Prostate gland (tissue), 2 donors: ENCODE measurements at regions not wholly inside any gene's neighbourhood (a gene's known extent, or its start where the extent isn't known, plus 50 kb on each side); places are given as distances from the start of the nearest gene placed in this dataset.
"Not testable (repeated sequence)": the region's sequence is repeated elsewhere in the genome, so short reads cannot be mapped to it uniquely, and the experiment has no call there.

Experiments used
- DNase-seq: peaks from one replicate; pipeline ENCODE4 v3.0.0-alpha.2; 2019; ENCODE audit warnings: low spot score
- H3K27ac ChIP-seq, 2 donors: fragments of 200-600 bp; sonication (generic); 2 replicates each; pipeline ENCODE4 v1.5.1; 2017 to 2019
- H3K27me3 ChIP-seq: fragments of 200-600 bp; sonication (generic); replicated peaks from 2 replicates; pipeline ENCODE4 v1.5.1; 2019; ENCODE audit not compliant: insufficient read depth
- H3K36me3 ChIP-seq, 2 donors: fragments of 200-600 bp; sonication (generic); 1 replicate in 1 of 2; 2 replicates in 1 of 2; pipeline versions ENCODE4 v1.5.1 to v1.8.1; 2017 to 2019
- H3K4me1 ChIP-seq: fragments of 200-600 bp; sonication (generic); replicated peaks from 2 replicates; pipeline ENCODE4 v1.5.1; 2019
- H3K4me3 ChIP-seq, 2 donors: fragments of 200-600 bp; sonication (generic); 2 replicates each; pipeline ENCODE4 v1.5.1; 2017 to 2019
- H3K9me3 ChIP-seq: fragments of 200-600 bp; sonication (generic); 2 replicates; pipeline ENCODE4 v1.5.1; 2017
- POLR2A ChIP-seq: fragments of 450-650 bp; IDR thresholded peaks from one replicate; pipeline ENCODE4 v1.6.1; 2016; ENCODE audit warnings: antibody characterized with exemption, mild to moderate bottlenecking
- POLR2AphosphoS5 ChIP-seq: sonication (generic); formaldehyde crosslinking; IDR thresholded peaks from one replicate; pipeline ENCODE4 v1.6.1; 2017; ENCODE audit warnings: antibody characterized with exemption
- WGBS: methylation state at CpG from one replicate; pipeline ENCODE4 v1.1.5; 2018; 5-methylcytosine and 5-hydroxymethylcytosine counted together
- intact Hi-C: fragments of 100-400 bp; cut with DNase I; formaldehyde crosslinking; loops from one replicate; pipeline ENCODE4 v1.14.2; 2022
- TF ChIP-seq, protein P1 (sequence below), 4 experiments: fragments of 200-600 bp in 2 of 4; fragments of 450-650 bp in 2 of 4; sonication (generic) in 2 of 4; IDR thresholded peaks; 1 replicate in 3 of 4; 2 replicates in 1 of 4; pipeline ENCODE4 v1.5.1; 2016 to 2019; ENCODE audit warnings: antibody characterized with exemption in 4 of 4, mild to moderate bottlenecking in 2 of 4, moderate library complexity in 2 of 4

DNA sequence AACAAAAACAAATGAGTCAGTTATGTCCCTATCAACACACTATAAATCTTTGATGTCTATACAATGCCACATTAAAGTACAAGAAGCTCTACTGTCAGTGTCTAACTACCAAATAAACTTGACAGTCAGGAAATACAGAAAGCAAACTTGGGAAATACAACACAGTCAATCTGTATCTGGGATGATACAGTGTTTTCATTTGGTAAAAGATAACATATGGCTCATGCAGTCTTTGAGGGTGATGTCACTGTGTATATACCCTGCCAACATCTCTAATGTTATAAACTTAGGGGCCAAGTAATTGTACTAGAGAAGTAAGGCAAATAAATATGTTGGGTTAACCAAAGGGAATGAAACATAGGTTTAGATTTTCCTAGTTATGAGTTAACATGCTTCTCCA lies 552.5 kb upstream of the ADAMTS5 start:
- intact Hi-C loops: no loop called here
- Histone ChIP-seq H3K4me3 (no peak overlapping the region), H3K36me3 (no peaks in the 10 kb centered on the region), H3K27ac (no peak overlapping the region), H3K27me3 (no peaks in the 10 kb centered on the region), H3K9me3 (no peaks in the 10 kb centered on the region), H3K4me1 (no peaks in the 10 kb centered on the region)
- DNase-seq: no peak
- TF ChIP-seq POLR2AphosphoS5: no peak
- no peak for TF ChIP-seq POLR2A
- TF ChIP-seq, protein P1, sequence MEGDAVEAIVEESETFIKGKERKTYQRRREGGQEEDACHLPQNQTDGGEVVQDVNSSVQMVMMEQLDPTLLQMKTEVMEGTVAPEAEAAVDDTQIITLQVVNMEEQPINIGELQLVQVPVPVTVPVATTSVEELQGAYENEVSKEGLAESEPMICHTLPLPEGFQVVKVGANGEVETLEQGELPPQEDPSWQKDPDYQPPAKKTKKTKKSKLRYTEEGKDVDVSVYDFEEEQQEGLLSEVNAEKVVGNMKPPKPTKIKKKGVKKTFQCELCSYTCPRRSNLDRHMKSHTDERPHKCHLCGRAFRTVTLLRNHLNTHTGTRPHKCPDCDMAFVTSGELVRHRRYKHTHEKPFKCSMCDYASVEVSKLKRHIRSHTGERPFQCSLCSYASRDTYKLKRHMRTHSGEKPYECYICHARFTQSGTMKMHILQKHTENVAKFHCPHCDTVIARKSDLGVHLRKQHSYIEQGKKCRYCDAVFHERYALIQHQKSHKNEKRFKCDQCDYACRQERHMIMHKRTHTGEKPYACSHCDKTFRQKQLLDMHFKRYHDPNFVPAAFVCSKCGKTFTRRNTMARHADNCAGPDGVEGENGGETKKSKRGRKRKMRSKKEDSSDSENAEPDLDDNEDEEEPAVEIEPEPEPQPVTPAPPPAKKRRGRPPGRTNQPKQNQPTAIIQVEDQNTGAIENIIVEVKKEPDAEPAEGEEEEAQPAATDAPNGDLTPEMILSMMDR (IDR thresholded peaks at IDR 0.05): no peak

DNA sequence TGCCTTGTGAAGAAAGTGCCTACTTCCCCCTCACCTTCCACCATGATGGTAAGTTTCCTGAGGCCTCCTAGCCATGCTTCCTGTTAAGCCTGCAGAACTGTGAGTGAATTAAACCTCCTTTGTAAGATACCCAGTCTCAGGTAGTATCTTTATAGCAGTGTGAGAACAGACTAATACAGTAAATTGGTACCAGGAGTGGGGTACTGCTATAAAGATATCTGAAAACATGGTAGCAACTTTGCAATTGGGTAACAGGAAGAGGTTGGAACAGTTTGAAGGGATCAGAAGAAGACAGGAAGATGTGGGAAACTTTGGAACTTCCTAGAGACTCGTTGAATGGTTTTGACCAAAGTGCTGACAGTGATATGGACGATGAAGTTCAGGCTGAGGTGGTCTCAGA lies 550.3 kb upstream of the ADAMTS5 start:
- WGBS: 83% methylated on average over 2 of the region's 2 CpGs
- intact Hi-C loops: not testable (repeated sequence)

DNA sequence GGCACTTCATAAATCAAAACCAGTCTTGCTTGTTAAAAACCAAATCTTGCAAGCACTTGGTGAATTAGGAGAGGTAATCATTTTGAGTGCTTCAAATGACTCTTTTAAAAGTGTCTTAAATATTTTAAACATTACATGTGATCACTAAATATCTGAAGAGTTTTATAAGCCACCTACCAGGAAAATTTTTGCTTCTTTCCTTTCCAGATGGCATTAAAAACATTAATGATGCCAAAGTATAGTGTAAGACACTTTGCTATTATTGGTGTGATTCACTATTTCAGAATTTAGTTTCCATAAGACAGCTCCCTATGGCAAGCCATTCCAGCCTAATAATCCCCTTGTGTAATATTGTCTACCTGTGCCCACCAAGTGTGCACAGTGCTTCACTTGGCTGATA lies 548.8 kb upstream of the ADAMTS5 start:
- no peak overlapping the region for H3K4me3 ChIP-seq
- no peak overlapping the region for H3K27ac ChIP-seq
- no peaks in the 10 kb centered on the region for H3K9me3 ChIP-seq
- TF ChIP-seq, protein P1 (IDR thresholded peaks at IDR 0.05): no peak
- TF ChIP-seq POLR2A (no peak), POLR2AphosphoS5 (no peak)
- no peak for DNase-seq
- intact Hi-C loops: no loop called here
- H3K36me3 ChIP-seq: no peaks in the 10 kb centered on the region
- H3K27me3 ChIP-seq: no peaks in the 10 kb centered on the region
- H3K4me1 ChIP-seq: no peaks in the 10 kb centered on the region

More for the DNA sequence above, 550.3 kb upstream of the ADAMTS5 start:
- H3K27ac ChIP-seq, DNase-seq, H3K4me1 ChIP-seq, H3K27me3 ChIP-seq, H3K36me3 ChIP-seq, H3K9me3 ChIP-seq, H3K4me3 ChIP-seq: not testable (repeated sequence)

DNA sequence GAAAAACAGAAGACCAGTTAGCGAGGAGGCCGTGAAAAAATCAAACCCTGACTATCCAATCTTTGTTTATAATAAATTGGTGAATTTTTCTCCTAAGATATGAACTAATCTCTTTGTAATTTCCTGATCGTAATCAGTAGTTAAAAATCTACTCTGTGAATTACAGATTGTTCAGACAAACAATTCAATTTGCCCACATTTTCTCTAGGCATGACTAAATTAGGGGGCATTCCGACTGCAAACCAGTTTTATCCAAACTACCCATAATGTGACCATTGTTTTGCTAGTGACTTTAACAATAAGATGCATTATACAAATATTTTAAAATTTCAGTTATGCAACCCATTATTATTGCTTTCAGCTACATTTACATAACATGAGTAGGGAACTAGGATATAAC lies 546.9 kb upstream of the ADAMTS5 start:
- 84% methylated on average over 4 of the region's 4 CpGs for WGBS
- TF ChIP-seq, protein P1 (IDR thresholded peaks at IDR 0.05): no peak
- no peak for TF ChIP-seq POLR2AphosphoS5
- TF ChIP-seq POLR2A: no peak
- Histone ChIP-seq H3K27me3 (no peaks in the 10 kb centered on the region), H3K27ac (no peak overlapping the region), H3K36me3 (no peaks in the 10 kb centered on the region), H3K9me3 (no peaks in the 10 kb centered on the region), H3K4me1 (no peaks in the 10 kb centered on the region), H3K4me3 (no peak overlapping the region)
- intact Hi-C loops: no loop called here
- no peak for DNase-seq

DNA sequence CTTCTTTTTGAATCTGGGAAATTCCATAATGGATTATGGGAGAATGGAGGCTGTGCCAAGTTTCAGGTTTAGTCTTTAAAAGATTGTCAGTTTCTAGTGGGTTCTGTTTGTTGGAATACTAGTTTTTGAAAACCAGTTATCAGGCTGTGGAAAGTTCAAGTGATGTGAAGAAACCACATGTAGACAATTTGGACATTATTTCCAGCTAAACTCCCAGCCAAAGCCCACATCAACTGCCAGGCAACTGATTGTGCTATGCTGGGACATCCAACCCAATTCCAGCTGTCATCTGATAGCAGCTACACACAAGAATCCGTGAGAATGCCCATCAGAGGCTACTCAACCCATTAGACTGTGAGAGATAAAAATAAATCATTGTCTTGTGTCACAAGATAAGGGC lies 546.1 kb upstream of the ADAMTS5 start:
- no peaks in the 10 kb centered on the region for H3K9me3 ChIP-seq
- intact Hi-C loops: no loop called here
- no peak overlapping the region for H3K4me3 ChIP-seq
- H3K27me3 ChIP-seq: no peaks in the 10 kb centered on the region
- no peak for DNase-seq
- H3K36me3 ChIP-seq: no peaks in the 10 kb centered on the region
- H3K4me1 ChIP-seq: no peaks in the 10 kb centered on the region
- H3K27ac ChIP-seq: no peak overlapping the region
- 61% methylated on average over 1 of the region's 1 CpG for WGBS
- TF ChIP-seq POLR2A (no peak), POLR2AphosphoS5 (no peak)
- TF ChIP-seq, protein P1 (IDR thresholded peaks at IDR 0.05): no peak

DNA sequence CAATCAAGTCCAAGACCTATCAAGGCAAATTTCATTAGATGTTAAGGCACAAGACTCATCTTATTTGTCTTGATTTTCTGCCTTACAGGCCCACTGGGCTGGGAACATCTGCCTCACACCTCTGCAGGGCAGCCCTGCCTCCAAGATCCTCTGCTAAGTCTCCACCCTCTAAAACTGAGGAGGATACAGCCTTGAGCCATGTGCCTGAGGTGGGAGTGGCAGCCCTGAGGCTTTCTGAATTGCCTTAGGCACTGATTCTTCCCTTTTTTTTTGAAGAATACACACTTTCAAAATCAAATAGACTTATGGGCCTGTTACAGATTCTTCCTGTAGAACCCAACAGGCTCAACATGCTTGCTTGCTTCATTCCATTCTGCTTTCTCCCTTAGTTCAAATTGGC lies 544.3 kb upstream of the ADAMTS5 start:
- Histone ChIP-seq H3K4me1 (no peaks in the 10 kb centered on the region), H3K4me3 (no peak overlapping the region), H3K27ac (no peak overlapping the region), H3K36me3 (no peaks in the 10 kb centered on the region), H3K9me3 (no peaks in the 10 kb centered on the region), H3K27me3 (no peaks in the 10 kb centered on the region)
- intact Hi-C loops: no loop called here
- DNase-seq: no peak
- TF ChIP-seq, protein P1 (IDR thresholded peaks at IDR 0.05): no peak
- TF ChIP-seq POLR2A (no peak), POLR2AphosphoS5 (no peak)
